ENCODE measurements at regions not wholly inside any gene's neighbourhood (a gene's known extent, or its start where the extent isn't known, plus 50 kb on each side); places are given as distances from the start of the nearest gene placed in this dataset.

- intact Hi-C loops (cut with micrococcal nuclease; ENCODE audit: unreplicated experiment): no loop called here
- in situ Hi-C loops (cut with HindIII; ENCODE audit: extremely low pct_ligation_motif_present, low pct_unique_long_range_greater_than_20kb): no loop called here
- ATAC-seq (no peak), FAIRE-seq (no peak), DNase-seq (ENCODE audit: low spot score) (no peak)
- ChIA-PET CTCF (ENCODE audit: low intra/inter-chr PET ratio, low total read pairs) (no interaction called here), POLR2A (no interaction called here)
- TF ChIP-seq NR1H2 (CRISPR knock-in tag; IDR thresholded peaks at IDR 0.05; ENCODE audit: borderline replicate concordance, low read depth): no peak
- TF ChIP-seq BRD4 (CRISPR knock-in tag; IDR thresholded peaks at IDR 0.05): no peak
- no peak for TF ChIP-seq ZNF564 (CRISPR knock-in tag; IDR thresholded peaks at IDR 0.05)
- TF ChIP-seq HMGXB3 (CRISPR knock-in tag; IDR thresholded peaks at IDR 0.05; ENCODE audit: borderline replicate concordance): no peak
- TF ChIP-seq CSRNP2 (CRISPR knock-in tag; conservative IDR thresholded peaks at IDR 0.05; ENCODE audit: low read depth): no peak
- TF ChIP-seq THAP8 (CRISPR knock-in tag; IDR thresholded peaks at IDR 0.05; ENCODE audit: borderline replicate concordance): no peak
- TF ChIP-seq SATB2 (CRISPR knock-in tag; IDR thresholded peaks at IDR 0.05): no peak
- no peak for TF ChIP-seq ZNF138 (CRISPR knock-in tag; IDR thresholded peaks at IDR 0.05; ENCODE audit: low read depth)
- TF ChIP-seq ZNF567 (CRISPR knock-in tag; IDR thresholded peaks at IDR 0.05; ENCODE audit: borderline replicate concordance): no peak
- no peak for TF ChIP-seq PRDM4 (CRISPR knock-in tag; IDR thresholded peaks at IDR 0.05; ENCODE audit: borderline replicate concordance)
- TF ChIP-seq HMG20B (CRISPR knock-in tag; conservative IDR thresholded peaks at IDR 0.05): no peak
- TF ChIP-seq ZBTB8A (CRISPR knock-in tag; IDR thresholded peaks at IDR 0.05; ENCODE audit: borderline replicate concordance, low read depth): no peak
- TF ChIP-seq ZNF737 (CRISPR knock-in tag; IDR thresholded peaks at IDR 0.05; ENCODE audit: borderline replicate concordance): no peak
- Histone ChIP-seq H3K9me3 (ENCODE audit: low read length) (peaks cover 71% of the 10 kb centered on the region), H2AFZ (ENCODE audit: low read length) (no peak overlapping the region), H3K27ac (ENCODE audit: extremely low read length, insufficient read depth, low read length) (no peak overlapping the region), H3K9ac (ENCODE audit: insufficient read depth, low read depth, low read length) (no peak overlapping the region), H4K20me1 (ENCODE audit: insufficient read depth, low read length) (no peaks in the 10 kb centered on the region), H3K4me3 (replicated peaks in 1 of 3; ENCODE audit: insufficient read depth in 1 of 3, low read depth in 2 of 3, low read length in 3 of 3) (no peak overlapping the region), H3K79me2 (ENCODE audit: insufficient read depth, low read length) (no peaks in the 10 kb centered on the region), H3K4me2 (ENCODE audit: low read depth, low read length) (no peak overlapping the region), H3K27me3 (ENCODE audit: control insufficient read depth in 1 of 2, insufficient read depth in 2 of 2, low read length in 2 of 2) (no peaks in the 10 kb centered on the region), H3K4me1 (ENCODE audit: insufficient read depth, low read length) (no peaks in the 10 kb centered on the region), H3K36me3 (replicated peaks in 1 of 2; ENCODE audit: control insufficient read depth in 1 of 2, insufficient read depth in 2 of 2, low read length in 2 of 2) (no peaks in the 10 kb centered on the region)
- BruUV-seq (replicated peaks): no TSS peak
These were observed 516.7 kb upstream of the SLIT2 start for GRCh38 chr4:19735012-19735411.

Data from HepG2 (cell line).